ENCODE measurements at regions not wholly inside any gene's neighbourhood (a gene's known extent, or its start where the extent isn't known, plus 50 kb on each side); places are given as distances from the start of the nearest gene placed in this dataset.

DNA sequence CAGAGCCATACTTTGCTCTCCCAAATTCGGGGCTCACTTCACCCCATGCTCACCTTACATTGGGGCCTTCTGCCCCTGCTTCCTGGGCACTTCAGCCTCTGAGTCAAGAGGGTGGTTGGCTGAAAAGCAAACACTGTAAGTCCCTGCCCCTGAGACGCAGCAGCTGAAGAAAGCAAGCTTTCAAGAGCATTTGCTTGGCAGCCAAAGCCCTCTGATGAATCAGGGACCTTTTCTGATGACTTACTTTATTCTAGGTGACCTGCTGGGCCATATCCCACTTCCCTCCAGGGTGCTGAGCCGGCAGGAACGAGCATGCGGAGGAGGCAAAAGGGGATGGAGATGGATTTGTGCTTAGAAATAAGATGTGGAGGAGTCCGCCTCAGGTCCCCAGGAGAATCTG is 147.0 kb upstream of the TNRC6C start:
- no peak for TF ChIP-seq POLR2A (IDR thresholded peaks at IDR 0.05)
- TF ChIP-seq, protein P1, sequence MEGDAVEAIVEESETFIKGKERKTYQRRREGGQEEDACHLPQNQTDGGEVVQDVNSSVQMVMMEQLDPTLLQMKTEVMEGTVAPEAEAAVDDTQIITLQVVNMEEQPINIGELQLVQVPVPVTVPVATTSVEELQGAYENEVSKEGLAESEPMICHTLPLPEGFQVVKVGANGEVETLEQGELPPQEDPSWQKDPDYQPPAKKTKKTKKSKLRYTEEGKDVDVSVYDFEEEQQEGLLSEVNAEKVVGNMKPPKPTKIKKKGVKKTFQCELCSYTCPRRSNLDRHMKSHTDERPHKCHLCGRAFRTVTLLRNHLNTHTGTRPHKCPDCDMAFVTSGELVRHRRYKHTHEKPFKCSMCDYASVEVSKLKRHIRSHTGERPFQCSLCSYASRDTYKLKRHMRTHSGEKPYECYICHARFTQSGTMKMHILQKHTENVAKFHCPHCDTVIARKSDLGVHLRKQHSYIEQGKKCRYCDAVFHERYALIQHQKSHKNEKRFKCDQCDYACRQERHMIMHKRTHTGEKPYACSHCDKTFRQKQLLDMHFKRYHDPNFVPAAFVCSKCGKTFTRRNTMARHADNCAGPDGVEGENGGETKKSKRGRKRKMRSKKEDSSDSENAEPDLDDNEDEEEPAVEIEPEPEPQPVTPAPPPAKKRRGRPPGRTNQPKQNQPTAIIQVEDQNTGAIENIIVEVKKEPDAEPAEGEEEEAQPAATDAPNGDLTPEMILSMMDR (IDR thresholded peaks at IDR 0.05), result no peak
- DNase-seq, result peak in 1 of 5 donors; percentile 14
- Histone ChIP-seq H3K9me3 (no peaks in the 10 kb centered on the region), H3K4me1 (peaks cover 8 to 25% (median 20%) of the 10 kb centered on the region in 12 donors), H3K4me3 (no peak overlapping the region), H3K36me3 (no peaks in the 10 kb centered on the region), H3K27ac (peak overlapping the region in 8 of 12 donors; percentile 15 to 68 (median 50)), H3K27me3 (no peaks in the 10 kb centered on the region)
- peak in 1 of 4 donors; percentile 24 for ATAC-seq
- intact Hi-C loops (cut with DNase I), result loop anchor here in 1 of 10 donors (10.0 kb wide), 1 partner anchor 77 kb away; no protein-coding TSS in a partner anchor
- WGBS, 4 donors, result 66 to 69% (median 68%) methylated on average over 6 of the region's 6 CpGs

DNA sequence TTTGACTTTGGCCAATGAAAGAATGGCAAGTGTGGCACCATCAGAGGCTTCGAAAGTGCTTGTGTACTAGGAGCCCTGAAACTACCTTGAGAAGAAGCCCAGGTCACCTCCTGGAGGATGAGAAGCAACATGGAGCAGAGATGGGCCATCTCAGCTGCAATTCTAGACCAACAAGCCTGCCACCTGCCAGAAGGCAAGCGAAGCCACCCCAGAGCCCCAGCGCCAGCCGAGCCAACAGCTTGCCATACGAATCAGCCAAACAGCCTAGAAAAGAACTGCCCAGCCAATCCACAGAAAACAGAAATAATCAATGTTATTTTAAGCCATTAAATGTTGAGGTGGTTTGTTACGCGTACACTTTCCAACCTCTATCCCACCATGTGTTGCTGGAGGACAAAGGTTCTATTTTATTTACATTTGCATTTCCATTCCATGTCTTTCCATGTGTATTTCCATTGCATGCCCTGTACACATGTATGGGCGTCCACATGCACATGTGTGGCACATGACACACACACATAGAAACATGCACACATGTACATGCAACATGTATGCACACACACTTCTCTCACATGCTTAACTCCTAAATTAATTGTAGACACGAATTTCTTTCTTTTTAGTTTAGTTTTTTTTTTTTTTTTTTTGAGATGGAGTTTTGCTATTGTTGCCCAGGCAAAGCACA is 144.3 kb upstream of the TNRC6C start:
- H3K4me1 ChIP-seq, result peaks cover 8 to 25% (median 20%) of the 10 kb centered on the region in 12 donors
- ATAC-seq, result no peak
- WGBS, 4 donors, result 84 to 97% (median 94%) methylated on average over 9 of the region's 9 CpGs
- no peak for DNase-seq
- H3K9me3 ChIP-seq, result no peaks in the 10 kb centered on the region
- H3K27ac ChIP-seq, result no peak overlapping the region
- no peaks in the 10 kb centered on the region for H3K36me3 ChIP-seq
- intact Hi-C loops (cut with DNase I), result loop anchor here in 1 of 10 donors (10.0 kb wide), 1 partner anchor 79 kb away; no protein-coding TSS in a partner anchor
- TF ChIP-seq, protein P1 (IDR thresholded peaks at IDR 0.05), result no peak
- TF ChIP-seq POLR2A (IDR thresholded peaks at IDR 0.05), result no peak
- no peaks in the 10 kb centered on the region for H3K27me3 ChIP-seq
- no peak overlapping the region for H3K4me3 ChIP-seq

DNA sequence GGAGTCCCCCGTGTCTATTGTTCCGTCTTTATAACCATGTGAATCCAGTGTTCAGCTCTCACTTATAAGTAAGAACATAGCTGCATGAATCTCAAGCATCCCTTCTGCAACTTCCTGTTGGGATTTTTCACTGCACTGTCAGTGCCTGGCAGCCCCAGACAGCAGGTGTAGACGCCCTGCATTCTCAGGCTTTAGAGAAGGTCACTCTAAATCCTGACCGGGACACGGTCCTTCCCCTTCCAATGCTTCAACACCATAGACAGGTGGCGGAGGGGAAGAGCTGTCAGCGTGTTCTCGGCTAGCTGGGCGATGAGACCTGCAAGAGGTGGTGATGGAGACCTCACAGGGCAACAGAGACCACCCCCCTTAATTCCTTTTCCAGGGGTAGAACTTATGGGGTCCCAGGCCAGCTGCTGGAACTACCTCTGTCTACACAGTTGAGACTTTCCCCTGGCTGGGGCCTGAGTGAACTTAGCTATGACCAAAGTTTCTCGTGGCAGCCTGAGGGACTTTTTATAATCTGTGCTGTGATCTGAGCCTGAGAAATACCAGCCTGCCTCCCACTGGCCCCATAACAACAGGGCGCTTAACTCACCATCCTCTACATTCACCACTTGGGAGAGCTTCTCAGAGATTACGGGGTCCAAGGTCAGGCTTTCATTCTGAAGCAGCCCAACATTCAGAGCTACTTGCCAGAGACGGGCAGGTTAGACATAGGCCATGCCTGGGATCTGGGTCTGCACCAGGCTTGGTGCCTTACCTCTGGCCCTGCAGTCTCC is 143.2 kb upstream of the TNRC6C start:
- peaks cover 8 to 22% (median 18%) of the 10 kb centered on the region in 12 donors for H3K4me1 ChIP-seq
- TF ChIP-seq, protein P1 (IDR thresholded peaks at IDR 0.05), result no peak
- no peak for TF ChIP-seq POLR2A (IDR thresholded peaks at IDR 0.05)
- DNase-seq (no peak), ATAC-seq (no peak)
- intact Hi-C loops (cut with DNase I), result loop anchor here in 1 of 10 donors (10.0 kb wide), 1 partner anchor 81 kb away; no protein-coding TSS in a partner anchor
- WGBS, 4 donors, result 81 to 86% (median 82%) methylated on average over 12 to 13 of the region's 13 CpGs
- no peak overlapping the region for H3K4me3 ChIP-seq
- H3K27ac ChIP-seq, result no peak overlapping the region
- no peaks in the 10 kb centered on the region for H3K36me3 ChIP-seq
- H3K9me3 ChIP-seq, result no peaks in the 10 kb centered on the region
- H3K27me3 ChIP-seq, result no peaks in the 10 kb centered on the region

DNA sequence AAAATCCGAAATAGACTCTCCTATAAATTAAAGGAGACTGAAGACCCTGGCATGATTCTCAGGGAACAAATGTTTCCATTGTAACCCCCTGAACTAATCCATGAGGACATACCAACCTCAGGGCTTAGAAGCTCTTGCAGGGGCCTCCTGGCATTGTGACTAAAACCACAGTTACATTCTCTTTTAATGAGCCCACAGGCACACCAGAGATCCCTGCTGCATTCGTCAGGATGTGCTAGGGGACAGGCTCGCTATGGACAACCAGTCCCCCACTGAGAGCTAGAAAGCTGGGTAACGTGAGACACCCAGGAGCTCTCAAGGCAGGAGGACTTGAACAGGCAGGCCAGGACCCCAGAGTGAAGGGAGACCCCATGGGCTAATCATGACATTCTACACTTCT is 140.6 kb upstream of the TNRC6C start:
- TF ChIP-seq POLR2A (IDR thresholded peaks at IDR 0.05), result no peak
- TF ChIP-seq, protein P1 (IDR thresholded peaks at IDR 0.05), result no peak
- 94 to 99% (median 96%) methylated on average over 4 of the region's 4 CpGs for WGBS, 4 donors
- DNase-seq, result peak in 1 of 5 donors; percentile 10

More for the DNA sequence above, 140.6 kb upstream of the TNRC6C start:
- peaks cover 0 to 18% (median 7%) of the 10 kb centered on the region in 12 donors for H3K4me1 ChIP-seq
- H3K9me3 ChIP-seq, result no peaks in the 10 kb centered on the region
- H3K27ac ChIP-seq, result no peak overlapping the region
- no peaks in the 10 kb centered on the region for H3K27me3 ChIP-seq
- no peak overlapping the region for H3K4me3 ChIP-seq
- intact Hi-C loops (cut with DNase I), result loop anchor here in 1 of 10 donors (10.0 kb wide), 1 partner anchor 83 kb away; no protein-coding TSS in a partner anchor
- no peaks in the 10 kb centered on the region for H3K36me3 ChIP-seq
- ATAC-seq, result no peak
